ENCODE measurements at regions not wholly inside any gene's neighbourhood (a gene's known extent, or its start where the extent isn't known, plus 50 kb on each side); places are given as distances from the start of the nearest gene placed in this dataset.

DNA sequence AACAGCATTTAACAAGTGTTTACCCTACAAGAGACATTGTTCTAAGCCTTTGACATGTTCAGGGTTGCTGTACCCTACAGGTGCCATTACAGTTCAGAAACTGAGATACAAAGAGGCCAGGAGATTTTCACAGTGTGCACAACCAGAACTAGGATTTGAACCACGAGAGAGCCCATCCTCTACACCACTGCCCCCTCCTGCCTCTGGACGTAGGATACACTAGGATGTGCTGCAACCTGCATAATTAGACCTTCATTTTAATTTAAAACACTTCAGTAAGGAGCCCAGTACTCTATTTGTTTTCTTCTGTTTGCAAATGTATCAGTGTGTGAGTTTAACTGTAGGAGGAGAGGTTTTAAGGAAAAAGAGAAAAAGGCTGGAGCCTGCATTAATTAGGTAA, 123.1 kb upstream of the RARB start:
- TF ChIP-seq, protein P1, sequence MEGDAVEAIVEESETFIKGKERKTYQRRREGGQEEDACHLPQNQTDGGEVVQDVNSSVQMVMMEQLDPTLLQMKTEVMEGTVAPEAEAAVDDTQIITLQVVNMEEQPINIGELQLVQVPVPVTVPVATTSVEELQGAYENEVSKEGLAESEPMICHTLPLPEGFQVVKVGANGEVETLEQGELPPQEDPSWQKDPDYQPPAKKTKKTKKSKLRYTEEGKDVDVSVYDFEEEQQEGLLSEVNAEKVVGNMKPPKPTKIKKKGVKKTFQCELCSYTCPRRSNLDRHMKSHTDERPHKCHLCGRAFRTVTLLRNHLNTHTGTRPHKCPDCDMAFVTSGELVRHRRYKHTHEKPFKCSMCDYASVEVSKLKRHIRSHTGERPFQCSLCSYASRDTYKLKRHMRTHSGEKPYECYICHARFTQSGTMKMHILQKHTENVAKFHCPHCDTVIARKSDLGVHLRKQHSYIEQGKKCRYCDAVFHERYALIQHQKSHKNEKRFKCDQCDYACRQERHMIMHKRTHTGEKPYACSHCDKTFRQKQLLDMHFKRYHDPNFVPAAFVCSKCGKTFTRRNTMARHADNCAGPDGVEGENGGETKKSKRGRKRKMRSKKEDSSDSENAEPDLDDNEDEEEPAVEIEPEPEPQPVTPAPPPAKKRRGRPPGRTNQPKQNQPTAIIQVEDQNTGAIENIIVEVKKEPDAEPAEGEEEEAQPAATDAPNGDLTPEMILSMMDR (IDR thresholded peaks at IDR 0.05): no peak
- TF ChIP-seq POLR2A (IDR thresholded peaks at IDR 0.05): no peak
